ENCODE measurements at regions not wholly inside any gene's neighbourhood (a gene's known extent, or its start where the extent isn't known, plus 50 kb on each side); places are given as distances from the start of the nearest gene placed in this dataset.

GRCh38 chr4:44817930-44818329, 91.6 kb upstream of the GNPDA2 start:
- DNase-seq (ENCODE audit: low read depth in 2 of 2): no peak

GRCh38 chr4:44806071-44806470, 79.7 kb upstream of the GNPDA2 start:
- DNase-seq (ENCODE audit: low read depth in 2 of 2): no peak

- no peak for DNase-seq (ENCODE audit: low read depth in 2 of 2)
Measured at GRCh38 chr4:44804301-44804700, 77.9 kb upstream of the GNPDA2 start.

- DNase-seq (ENCODE audit: low read depth in 2 of 2): no peak
Measured at GRCh38 chr4:44801384-44801783, 75.0 kb upstream of the GNPDA2 start.

GRCh38 chr4:44791831-44792230, 65.5 kb upstream of the GNPDA2 start:
- DNase-seq (ENCODE audit: low read depth in 2 of 2): no peak

- no peak for DNase-seq (ENCODE audit: low read depth in 2 of 2)
Measured at GRCh38 chr4:44777115-44777514, 50.8 kb upstream of the GNPDA2 start.

Data from lung microvascular endothelial cell (primary cell).